Thymus (tissue), 11 donors: ENCODE measurements at regions not wholly inside any gene's neighbourhood (a gene's known extent, or its start where the extent isn't known, plus 50 kb on each side); places are given as distances from the start of the nearest gene placed in this dataset.
A peak's percentile ranks its signal among the peaks of the same experiment; 100 is the strongest.

Experiments
- DNase-seq, 9 donors: peaks; one replicate each; pipeline ENCODE4 v3.0.0-alpha.2; 2013; ENCODE audit warnings: low spot score in 9 of 9, low read depth in 6 of 9, missing footprints in 1 of 9
- H3K27ac ChIP-seq, 2 donors: one replicate each; pipeline ENCODE4 v1.5.1; 2013; ENCODE audit warnings: control low read depth in 1 of 2, low read depth in 1 of 2, low read length in 1 of 2, mild to moderate bottlenecking in 1 of 2, moderate library complexity in 1 of 2
- H3K27me3 ChIP-seq, 2 donors: one replicate each; pipeline ENCODE4 v1.5.1; 2013; ENCODE audit warnings: low read length in 1 of 2; ENCODE audit not compliant: control insufficient read depth in 2 of 2, insufficient read depth in 1 of 2
- H3K36me3 ChIP-seq, 2 donors: one replicate each; pipeline ENCODE4 v1.5.1; 2013; ENCODE audit warnings: low read length in 1 of 2, mild to moderate bottlenecking in 1 of 2, moderate library complexity in 1 of 2; ENCODE audit not compliant: control insufficient read depth in 2 of 2, insufficient read depth in 2 of 2
- H3K4me1 ChIP-seq, 2 donors: one replicate each; pipeline ENCODE4 v1.5.1; 2013; ENCODE audit warnings: low read length in 2 of 2; ENCODE audit not compliant: control insufficient read depth in 2 of 2, insufficient read depth in 2 of 2
- H3K4me3 ChIP-seq, 2 donors: one replicate each; pipeline ENCODE4 v1.5.1; 2013; ENCODE audit warnings: low read length in 2 of 2, control low read depth in 1 of 2, mild to moderate bottlenecking in 1 of 2
- H3K9me3 ChIP-seq, 2 donors: one replicate each; pipeline ENCODE4 v1.5.1; 2013; ENCODE audit warnings: low read length in 1 of 2, mild to moderate bottlenecking in 1 of 2; ENCODE audit not compliant: control insufficient read depth in 2 of 2, insufficient read depth in 1 of 2
- WGBS: extraction: QIAGEN DNeasy Blood & Tissue Kit; methylation state at CpG from one replicate; pipeline ENCODE4 v1.1.7; 2013; 5-methylcytosine and 5-hydroxymethylcytosine counted together
- donor health status: healthy.

GRCh38 chr12:14191612-14192011 lies 173.9 kb upstream of the ATF7IP start:
- H3K27ac ChIP-seq = no peak overlapping the region
- H3K4me1 ChIP-seq = no peaks in the 10 kb centered on the region
- no peaks in the 10 kb centered on the region for H3K9me3 ChIP-seq
- H3K27me3 ChIP-seq = peaks cover 0 to 2% of the 10 kb centered on the region in 2 donors
- no peak for DNase-seq
- no peaks in the 10 kb centered on the region for H3K36me3 ChIP-seq
- no peak overlapping the region for H3K4me3 ChIP-seq
- 94% methylated on average over 4 of the region's 4 CpGs for WGBS

DNA sequence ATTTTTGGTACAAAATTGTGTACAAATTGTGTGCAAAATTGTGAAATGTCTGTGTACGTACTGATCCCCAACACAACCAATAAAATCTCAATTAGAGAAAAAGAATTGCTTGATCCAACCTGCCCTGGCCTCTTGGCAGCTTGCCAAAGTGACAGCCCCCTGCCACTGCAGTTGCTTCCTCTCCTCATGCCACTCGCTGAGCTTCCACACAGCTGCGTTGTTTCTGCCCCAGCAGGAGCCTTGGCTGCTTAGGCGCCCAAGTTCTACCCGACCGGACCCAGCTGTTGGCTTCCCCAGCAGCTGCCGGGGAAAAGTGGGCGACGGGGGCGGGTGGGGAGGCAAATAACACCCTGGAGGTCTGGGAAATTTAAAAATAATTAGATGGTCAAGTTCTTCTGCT lies 171.8 kb upstream of the ATF7IP start:
- Histone ChIP-seq H3K27ac (no peak overlapping the region), H3K4me1 (no peaks in the 10 kb centered on the region), H3K4me3 (no peak overlapping the region), H3K9me3 (no peaks in the 10 kb centered on the region), H3K27me3 (peaks cover 0 to 2% of the 10 kb centered on the region in 2 donors), H3K36me3 (no peaks in the 10 kb centered on the region)
- 56% methylated on average over 10 of the region's 10 CpGs for WGBS
- DNase-seq = no peak

- 96% methylated on average over 11 of the region's 11 CpGs for WGBS
- Histone ChIP-seq H3K27me3 (peaks cover 0 to 2% of the 10 kb centered on the region in 2 donors), H3K27ac (no peak overlapping the region), H3K4me1 (no peaks in the 10 kb centered on the region), H3K36me3 (no peaks in the 10 kb centered on the region), H3K4me3 (no peak overlapping the region), H3K9me3 (no peaks in the 10 kb centered on the region)
- no peak for DNase-seq
Measured at GRCh38 chr12:14194572-14194971, 170.9 kb upstream of the ATF7IP start.

DNA sequence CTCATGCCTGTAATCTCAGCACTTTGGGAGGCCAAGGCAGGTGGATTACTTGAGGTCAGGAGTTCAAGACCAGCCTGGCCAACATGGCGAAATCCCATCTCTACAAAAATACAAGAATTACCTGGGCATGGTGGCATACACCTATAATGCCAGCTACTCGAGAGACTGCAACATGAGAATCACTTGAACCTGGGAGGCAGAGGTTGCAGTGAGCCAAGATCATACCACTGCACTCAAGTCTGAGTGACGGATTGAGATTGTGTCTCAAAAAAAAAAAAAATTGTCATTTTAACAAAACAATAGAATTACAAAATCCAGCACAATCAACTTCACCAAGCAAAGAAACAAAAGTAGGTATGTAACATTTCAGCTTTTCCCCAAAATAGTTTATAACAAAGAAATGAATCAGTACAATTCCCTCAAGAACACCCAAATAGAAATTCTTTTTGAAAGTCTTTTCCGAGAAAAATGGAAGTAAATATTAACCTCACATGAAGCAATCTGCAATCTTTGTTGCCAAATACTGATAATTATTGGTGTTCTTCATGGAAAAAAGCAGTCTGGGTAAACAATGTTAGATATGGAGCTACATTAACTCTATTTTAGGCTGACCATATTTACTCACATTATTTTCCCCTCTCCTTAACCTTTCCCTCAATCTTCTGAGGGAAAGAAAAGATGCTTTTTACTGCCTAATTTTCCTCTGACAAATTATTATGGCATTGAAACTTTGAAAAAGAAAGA lies 165.9 kb upstream of the ATF7IP start:
- no peak overlapping the region for H3K27ac ChIP-seq
- H3K27me3 ChIP-seq = no peaks in the 10 kb centered on the region
- H3K4me3 ChIP-seq = no peak overlapping the region
- no peaks in the 10 kb centered on the region for H3K4me1 ChIP-seq
- H3K9me3 ChIP-seq = no peaks in the 10 kb centered on the region
- H3K36me3 ChIP-seq = no peaks in the 10 kb centered on the region
- no peak for DNase-seq
- WGBS = 93% methylated on average over 4 of the region's 4 CpGs

- Histone ChIP-seq H3K27ac (no peak overlapping the region), H3K4me1 (no peaks in the 10 kb centered on the region), H3K4me3 (no peak overlapping the region), H3K9me3 (no peaks in the 10 kb centered on the region), H3K36me3 (no peaks in the 10 kb centered on the region), H3K27me3 (no peaks in the 10 kb centered on the region)
- whole genome bisulfite sequencing = 95% methylated on average over 2 of the region's 2 CpGs
- DNase-seq = no peak
Measured at GRCh38 chr12:14200598-14200997, 164.9 kb upstream of the ATF7IP start.

DNA sequence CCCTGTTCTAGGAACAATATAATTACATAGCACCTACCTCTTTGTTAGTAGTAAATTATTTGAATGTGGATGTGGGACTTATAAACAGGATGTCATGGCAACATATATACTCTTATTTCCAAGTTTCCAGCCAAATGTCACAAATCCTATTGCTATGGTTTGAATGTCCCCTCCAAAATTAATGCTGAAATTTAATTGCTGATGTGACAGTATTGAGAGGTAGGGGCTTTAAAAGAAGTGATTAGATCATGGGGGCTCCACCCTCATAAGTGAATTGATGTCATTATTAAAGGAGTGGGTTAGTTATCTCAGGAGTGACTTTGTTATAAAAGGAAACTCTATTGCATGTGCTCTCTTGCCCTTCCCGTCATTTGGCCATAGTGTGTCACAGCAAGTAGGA lies 164.2 kb upstream of the ATF7IP start:
- no peak for DNase-seq
- WGBS = 95% methylated on average over 1 of the region's 1 CpG
- Histone ChIP-seq H3K4me1 (no peaks in the 10 kb centered on the region), H3K9me3 (no peaks in the 10 kb centered on the region), H3K4me3 (no peak overlapping the region), H3K27ac (no peak overlapping the region), H3K27me3 (no peaks in the 10 kb centered on the region), H3K36me3 (no peaks in the 10 kb centered on the region)

- no peaks in the 10 kb centered on the region for H3K27me3 ChIP-seq
- no peaks in the 10 kb centered on the region for H3K36me3 ChIP-seq
- H3K4me1 ChIP-seq = no peaks in the 10 kb centered on the region
- WGBS = 90% methylated on average over 4 of the region's 4 CpGs
- H3K9me3 ChIP-seq = no peaks in the 10 kb centered on the region
- no peak overlapping the region for H3K4me3 ChIP-seq
- peak in 1 of 9 donors; percentile 11 for DNase-seq
- peak overlapping the region in 1 of 2 donors; percentile 51 for H3K27ac ChIP-seq
Measured at GRCh38 chr12:14207905-14208551, 157.5 kb upstream of the ATF7IP start.

- H3K27ac ChIP-seq = no peak overlapping the region
- no peaks in the 10 kb centered on the region for H3K9me3 ChIP-seq
- H3K4me3 ChIP-seq = no peak overlapping the region
- 93% methylated on average over 3 of the region's 3 CpGs for WGBS
- H3K36me3 ChIP-seq = no peaks in the 10 kb centered on the region
- H3K27me3 ChIP-seq = no peaks in the 10 kb centered on the region
- DNase-seq = no peak
- H3K4me1 ChIP-seq = no peaks in the 10 kb centered on the region
Measured at GRCh38 chr12:14211947-14212387, 153.5 kb upstream of the ATF7IP start.

DNA sequence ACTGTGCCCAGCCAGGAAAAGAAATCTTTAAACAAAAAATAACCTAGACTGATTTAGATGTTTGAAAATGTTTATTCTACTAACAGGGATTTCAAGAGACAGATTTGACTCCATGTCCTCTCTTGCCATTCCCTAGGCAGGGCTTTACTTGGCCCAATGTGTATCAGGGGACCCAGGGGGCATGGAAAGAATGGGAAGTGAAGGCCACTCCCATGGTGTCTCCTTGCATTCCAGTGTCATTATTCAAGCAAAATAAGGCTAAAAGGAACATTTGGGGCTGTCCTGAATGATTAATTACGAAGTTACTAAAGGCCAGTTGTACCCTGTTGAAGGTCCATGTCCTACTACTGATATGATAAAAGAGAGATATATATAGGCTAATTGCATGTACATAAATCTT lies 151.9 kb upstream of the ATF7IP start:
- WGBS = 92% methylated on average over 1 of the region's 1 CpG
- Histone ChIP-seq H3K27me3 (no peaks in the 10 kb centered on the region), H3K27ac (no peak overlapping the region)

More for the DNA sequence above, 151.9 kb upstream of the ATF7IP start:
- DNase-seq = no peak
- H3K4me1 ChIP-seq = no peaks in the 10 kb centered on the region
- no peaks in the 10 kb centered on the region for H3K9me3 ChIP-seq
- no peak overlapping the region for H3K4me3 ChIP-seq
- H3K36me3 ChIP-seq = no peaks in the 10 kb centered on the region
